Neutrophil (primary cell): ENCODE measurements at regions not wholly inside any gene's neighbourhood (a gene's known extent, or its start where the extent isn't known, plus 50 kb on each side); places are given as distances from the start of the nearest gene placed in this dataset.

Source experiments
- H3K27ac ChIP-seq: fragments of 200-600 bp; sonication (generic); 2 replicates; pipeline ENCODE4 v1.5.1; 2016; ENCODE audit warnings: mild to moderate bottlenecking, moderate library complexity
- H3K27me3 ChIP-seq: fragments of 200-600 bp; sonication (generic); 2 replicates; pipeline ENCODE4 v1.6.0; 2016; ENCODE audit warnings: mild to moderate bottlenecking
- H3K36me3 ChIP-seq: fragments of 200-600 bp; sonication (generic); 2 replicates; pipeline ENCODE4 v1.5.1; 2017
- H3K4me1 ChIP-seq, 2 experiments: fragments of 200-600 bp in 1 of 2; sonication (generic) in 1 of 2; 1 replicate in 1 of 2; 2 replicates in 1 of 2; pipeline versions ENCODE4 v1.5.1 to v1.6.1; 2013 to 2016; ENCODE audit warnings: low read depth in 1 of 2, low read length in 1 of 2, mild to moderate bottlenecking in 1 of 2, moderate library complexity in 1 of 2; ENCODE audit not compliant: control insufficient read depth in 1 of 2, insufficient read depth in 1 of 2
- H3K4me3 ChIP-seq, 2 experiments: fragments of 200-600 bp in 1 of 2; sonication (generic) in 1 of 2; 1 replicate in 1 of 2; 2 replicates in 1 of 2; pipeline ENCODE4 v1.5.1; 2013 to 2016; ENCODE audit warnings: low read depth in 1 of 2, low read length in 1 of 2, mild to moderate bottlenecking in 1 of 2, moderate library complexity in 1 of 2
- H3K9me3 ChIP-seq: fragments of 200-600 bp; sonication (generic); 2 replicates; pipeline ENCODE4 v1.5.1; 2016
- TF ChIP-seq, protein P1 (sequence below): fragments of 200-600 bp; sonication (generic); IDR thresholded peaks from 2 replicates; pipeline ENCODE4 v1.5.1; 2016; ENCODE audit warnings: antibody characterized with exemption

- H3K4me1 ChIP-seq = no peaks in the 10 kb centered on the region
- H3K36me3 ChIP-seq = no peaks in the 10 kb centered on the region
- TF ChIP-seq, protein P1, sequence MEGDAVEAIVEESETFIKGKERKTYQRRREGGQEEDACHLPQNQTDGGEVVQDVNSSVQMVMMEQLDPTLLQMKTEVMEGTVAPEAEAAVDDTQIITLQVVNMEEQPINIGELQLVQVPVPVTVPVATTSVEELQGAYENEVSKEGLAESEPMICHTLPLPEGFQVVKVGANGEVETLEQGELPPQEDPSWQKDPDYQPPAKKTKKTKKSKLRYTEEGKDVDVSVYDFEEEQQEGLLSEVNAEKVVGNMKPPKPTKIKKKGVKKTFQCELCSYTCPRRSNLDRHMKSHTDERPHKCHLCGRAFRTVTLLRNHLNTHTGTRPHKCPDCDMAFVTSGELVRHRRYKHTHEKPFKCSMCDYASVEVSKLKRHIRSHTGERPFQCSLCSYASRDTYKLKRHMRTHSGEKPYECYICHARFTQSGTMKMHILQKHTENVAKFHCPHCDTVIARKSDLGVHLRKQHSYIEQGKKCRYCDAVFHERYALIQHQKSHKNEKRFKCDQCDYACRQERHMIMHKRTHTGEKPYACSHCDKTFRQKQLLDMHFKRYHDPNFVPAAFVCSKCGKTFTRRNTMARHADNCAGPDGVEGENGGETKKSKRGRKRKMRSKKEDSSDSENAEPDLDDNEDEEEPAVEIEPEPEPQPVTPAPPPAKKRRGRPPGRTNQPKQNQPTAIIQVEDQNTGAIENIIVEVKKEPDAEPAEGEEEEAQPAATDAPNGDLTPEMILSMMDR = no peak
- H3K4me3 ChIP-seq = no peak overlapping the region
- H3K9me3 ChIP-seq = no peaks in the 10 kb centered on the region
- peaks cover 11% of the 10 kb centered on the region for H3K27me3 ChIP-seq
- H3K27ac ChIP-seq = no peak overlapping the region
Measured at GRCh38 chr19:28428663-28429348, 784.1 kb downstream of the UQCRFS1 start.

- H3K27me3 ChIP-seq = peaks cover 11% of the 10 kb centered on the region
- no peaks in the 10 kb centered on the region for H3K36me3 ChIP-seq
- no peaks in the 10 kb centered on the region for H3K4me1 ChIP-seq
- no peaks in the 10 kb centered on the region for H3K9me3 ChIP-seq
- no peak overlapping the region for H3K27ac ChIP-seq
- H3K4me3 ChIP-seq = no peak overlapping the region
- TF ChIP-seq, protein P1 = no peak
Measured at GRCh38 chr19:28427376-28428083, 785.4 kb downstream of the UQCRFS1 start.

DNA sequence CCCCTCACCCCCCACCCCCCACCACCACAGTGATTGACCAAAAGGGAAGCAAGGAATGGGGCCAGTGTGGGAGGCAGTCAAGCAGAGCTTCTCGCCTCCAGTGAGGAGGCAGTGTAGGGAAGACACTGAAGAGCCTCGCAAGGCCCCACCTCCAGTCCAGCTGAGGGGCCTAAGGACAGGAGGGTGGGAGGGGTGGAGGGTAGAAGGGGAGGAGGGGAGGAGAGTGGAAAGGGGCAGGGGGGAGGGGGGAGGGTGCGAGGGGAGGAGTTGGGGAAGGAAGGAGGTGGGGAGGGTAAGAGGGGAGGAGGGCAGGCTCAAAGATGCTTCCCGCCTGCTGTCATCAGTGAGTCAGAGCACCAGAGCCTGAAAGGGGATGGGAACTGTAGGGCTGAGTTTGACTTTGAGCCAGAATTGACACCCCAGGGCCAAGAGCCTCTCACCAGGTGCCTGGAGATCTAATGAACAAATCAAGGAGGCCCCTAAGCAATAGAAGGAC, 786.2 kb downstream of the UQCRFS1 start:
- Histone ChIP-seq H3K9me3 (no peaks in the 10 kb centered on the region), H3K27ac (no peak overlapping the region), H3K36me3 (no peaks in the 10 kb centered on the region), H3K4me1 (no peaks in the 10 kb centered on the region), H3K27me3 (peaks cover 11% of the 10 kb centered on the region), H3K4me3 (no peak overlapping the region)
- TF ChIP-seq, protein P1 = no peak

GRCh38 chr19:28426110-28426729, 786.7 kb downstream of the UQCRFS1 start:
- H3K4me1 ChIP-seq = no peaks in the 10 kb centered on the region
- H3K4me3 ChIP-seq = no peak overlapping the region
- no peaks in the 10 kb centered on the region for H3K36me3 ChIP-seq
- H3K27ac ChIP-seq = no peak overlapping the region
- no peaks in the 10 kb centered on the region for H3K9me3 ChIP-seq
- peaks cover 11% of the 10 kb centered on the region for H3K27me3 ChIP-seq
- TF ChIP-seq, protein P1 = no peak

DNA sequence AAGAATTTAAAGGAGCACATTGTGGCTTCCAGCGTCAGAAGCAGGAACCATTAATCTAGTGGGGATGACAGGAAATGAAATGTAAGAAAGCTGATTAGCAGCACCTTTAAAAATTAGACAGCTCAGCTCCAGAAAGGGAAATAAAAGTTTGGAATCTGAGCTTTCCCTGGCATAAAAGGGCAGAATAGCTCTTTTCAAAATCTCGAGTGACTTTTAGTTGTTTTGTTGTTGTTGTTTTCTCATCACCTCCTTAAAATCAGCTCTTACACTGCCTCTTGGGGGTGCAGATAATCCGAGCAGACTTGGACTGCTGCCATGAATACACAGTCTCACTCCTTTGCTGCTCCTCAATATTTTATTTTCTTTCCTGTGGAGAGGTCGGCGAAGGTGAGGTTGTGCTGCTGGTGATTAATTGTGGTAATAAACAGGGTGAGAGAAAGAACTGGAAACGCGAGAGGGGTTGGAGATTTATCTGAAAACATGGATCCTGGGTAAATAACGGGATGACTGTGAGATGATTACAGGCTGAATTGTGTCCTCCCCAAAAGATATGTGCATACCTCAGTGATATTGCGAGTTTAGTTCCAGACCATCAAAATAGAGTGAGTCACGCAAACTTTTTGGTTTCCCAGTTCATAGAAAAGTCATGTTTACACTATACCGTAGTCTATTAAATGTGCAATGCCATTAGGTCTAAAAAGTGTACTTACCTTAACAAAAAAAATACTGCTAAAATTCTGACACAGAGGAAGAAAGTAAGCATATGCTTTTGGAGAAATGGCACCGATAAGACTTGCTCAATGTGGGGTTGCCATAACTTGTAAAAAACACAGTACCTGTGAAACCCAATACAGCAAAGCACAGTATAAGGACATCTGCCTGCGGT, 787.7 kb downstream of the UQCRFS1 start:
- Histone ChIP-seq H3K36me3 (no peaks in the 10 kb centered on the region), H3K27ac (no peak overlapping the region), H3K9me3 (no peaks in the 10 kb centered on the region), H3K27me3 (peaks cover 11% of the 10 kb centered on the region), H3K4me1 (no peaks in the 10 kb centered on the region), H3K4me3 (no peak overlapping the region)
- TF ChIP-seq, protein P1 = no peak
